ENCODE measurements at regions not wholly inside any gene's neighbourhood (a gene's known extent, or its start where the extent isn't known, plus 50 kb on each side); places are given as distances from the start of the nearest gene placed in this dataset.
"Not testable (repeated sequence)": the region's sequence is repeated elsewhere in the genome, so short reads cannot be mapped to it uniquely, and the experiment has no call there.

DNA sequence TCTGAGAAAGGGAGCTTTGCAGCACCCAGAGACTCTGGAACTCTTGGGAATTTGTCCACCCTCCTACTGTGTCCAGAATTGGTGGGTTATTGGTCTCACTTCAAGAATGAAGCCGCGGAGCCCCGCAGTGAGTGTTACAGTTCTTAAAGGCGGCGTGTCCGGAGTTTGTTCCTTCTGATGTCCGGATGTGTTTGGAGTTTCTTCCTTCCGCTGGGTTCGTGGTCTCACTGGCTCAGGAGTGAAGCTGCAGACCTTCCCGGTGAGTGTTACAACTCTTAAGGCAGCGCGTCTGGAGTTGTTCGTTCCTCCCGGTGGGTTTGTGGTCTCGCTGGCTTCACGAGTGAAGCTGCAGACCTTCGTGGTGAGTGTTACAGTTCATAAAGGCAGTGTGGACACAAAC, 824.7 kb downstream of the LRRTM4 start:
- H3K27ac ChIP-seq (ENCODE audit: low read length); BruUV-seq (replicated peaks); H4K20me1 ChIP-seq (ENCODE audit: low read length); H3K27me3 ChIP-seq (ENCODE audit: low read length); intact Hi-C loops (cut with micrococcal nuclease); H3F3A ChIP-seq (ENCODE audit: low read length, unreplicated experiment); H3K36me3 ChIP-seq (ENCODE audit: low read depth, low read length); POLR2A ChIA-PET (ENCODE audit: unreplicated experiment); DNase-seq; H3K9me3 ChIP-seq (ENCODE audit: low read length); H2AFZ ChIP-seq (ENCODE audit: low read length); H3K9ac ChIP-seq (ENCODE audit: low read length); H3K4me1 ChIP-seq (ENCODE audit: insufficient read depth, low read length); H3K79me2 ChIP-seq (ENCODE audit: low read length); H3K9me2 ChIP-seq (replicated peaks; ENCODE audit: low read length); CTCF ChIA-PET; H3K4me2 ChIP-seq (ENCODE audit: low read length); ATAC-seq; H3K4me3 ChIP-seq (ENCODE audit: low read length): not testable (repeated sequence)

DNA sequence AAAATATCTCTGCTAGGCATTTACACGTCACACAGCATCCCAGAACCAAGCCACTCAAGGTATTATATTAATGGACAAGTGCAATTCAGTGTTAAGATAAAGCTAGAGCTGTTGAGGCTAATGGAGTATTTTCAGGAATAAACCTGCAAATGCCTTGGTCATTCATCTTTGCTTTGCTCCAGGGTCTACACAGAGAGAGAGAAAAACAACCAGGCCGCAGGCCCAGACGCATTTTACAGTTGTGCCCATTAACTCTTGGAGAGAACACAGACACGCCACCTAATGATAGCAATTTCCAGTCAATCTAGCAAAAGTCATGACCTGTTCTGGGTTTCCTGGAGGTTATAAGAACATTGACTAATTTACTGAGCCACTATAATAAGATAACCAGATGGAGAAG, 829.3 kb downstream of the LRRTM4 start:
- POLR2A ChIA-PET (ENCODE audit: unreplicated experiment), result no interaction called here
- CTCF ChIA-PET, result no interaction called here
- Histone ChIP-seq H3K4me3 (ENCODE audit: low read length) (no peak overlapping the region), H4K20me1 (ENCODE audit: low read length) (no peaks in the 10 kb centered on the region), H3F3A (ENCODE audit: low read length, unreplicated experiment) (no peaks in the 10 kb centered on the region), H2AFZ (ENCODE audit: low read length) (no peak overlapping the region), H3K9ac (ENCODE audit: low read length) (no peak overlapping the region), H3K36me3 (ENCODE audit: low read depth, low read length) (no peaks in the 10 kb centered on the region), H3K9me3 (ENCODE audit: low read length) (no peaks in the 10 kb centered on the region), H3K4me1 (ENCODE audit: insufficient read depth, low read length) (no peaks in the 10 kb centered on the region), H3K27ac (ENCODE audit: low read length) (no peak overlapping the region), H3K27me3 (ENCODE audit: low read length) (peaks cover 9% of the 10 kb centered on the region; the same call in 1 of the 2 replicates), H3K4me2 (ENCODE audit: low read length) (no peak overlapping the region), H3K79me2 (ENCODE audit: low read length) (no peaks in the 10 kb centered on the region), H3K9me2 (replicated peaks; ENCODE audit: low read length) (no peaks in the 10 kb centered on the region)
- TF ChIP-seq, protein P1, sequence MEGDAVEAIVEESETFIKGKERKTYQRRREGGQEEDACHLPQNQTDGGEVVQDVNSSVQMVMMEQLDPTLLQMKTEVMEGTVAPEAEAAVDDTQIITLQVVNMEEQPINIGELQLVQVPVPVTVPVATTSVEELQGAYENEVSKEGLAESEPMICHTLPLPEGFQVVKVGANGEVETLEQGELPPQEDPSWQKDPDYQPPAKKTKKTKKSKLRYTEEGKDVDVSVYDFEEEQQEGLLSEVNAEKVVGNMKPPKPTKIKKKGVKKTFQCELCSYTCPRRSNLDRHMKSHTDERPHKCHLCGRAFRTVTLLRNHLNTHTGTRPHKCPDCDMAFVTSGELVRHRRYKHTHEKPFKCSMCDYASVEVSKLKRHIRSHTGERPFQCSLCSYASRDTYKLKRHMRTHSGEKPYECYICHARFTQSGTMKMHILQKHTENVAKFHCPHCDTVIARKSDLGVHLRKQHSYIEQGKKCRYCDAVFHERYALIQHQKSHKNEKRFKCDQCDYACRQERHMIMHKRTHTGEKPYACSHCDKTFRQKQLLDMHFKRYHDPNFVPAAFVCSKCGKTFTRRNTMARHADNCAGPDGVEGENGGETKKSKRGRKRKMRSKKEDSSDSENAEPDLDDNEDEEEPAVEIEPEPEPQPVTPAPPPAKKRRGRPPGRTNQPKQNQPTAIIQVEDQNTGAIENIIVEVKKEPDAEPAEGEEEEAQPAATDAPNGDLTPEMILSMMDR (conservative IDR thresholded peaks at IDR 0.05; ENCODE audit: low read depth, low read length), result no peak
- no peak for TF ChIP-seq EZH2phosphoT487 (IDR thresholded peaks at IDR 0.05; ENCODE audit: borderline replicate concordance, low read length)
- no peak for TF ChIP-seq EZH2 (IDR thresholded peaks at IDR 0.05; ENCODE audit: low read length, unreplicated experiment)
- no peak for ATAC-seq
- intact Hi-C loops (cut with micrococcal nuclease), result loop anchor here (5.0 kb wide), 1 partner anchor 809 kb away; no protein-coding TSS in a partner anchor
- no peak for DNase-seq
- BruUV-seq (replicated peaks), result no TSS peak

DNA sequence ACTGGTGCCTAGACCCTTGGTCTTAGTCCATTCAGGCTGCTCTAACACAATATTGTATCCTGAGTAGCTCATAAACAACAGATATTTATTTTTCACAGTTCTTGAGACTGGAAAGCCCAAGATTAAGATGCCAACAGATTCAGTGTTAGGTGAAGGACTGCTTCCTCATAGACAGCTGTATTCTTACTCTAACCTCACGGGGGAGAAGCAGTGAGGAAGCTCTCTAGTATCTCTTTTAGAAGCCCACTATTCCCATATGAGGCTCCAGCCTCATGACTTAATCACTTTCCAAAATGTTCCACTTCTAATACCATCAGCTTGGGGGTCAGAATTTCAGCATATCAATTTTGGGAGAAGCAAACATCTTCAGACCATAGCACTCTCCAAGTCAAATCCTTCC, 833.4 kb downstream of the LRRTM4 start:
- Histone ChIP-seq H3F3A (ENCODE audit: low read length, unreplicated experiment) (no peaks in the 10 kb centered on the region), H4K20me1 (ENCODE audit: low read length) (no peaks in the 10 kb centered on the region), H3K36me3 (ENCODE audit: low read depth, low read length) (no peaks in the 10 kb centered on the region), H3K4me3 (ENCODE audit: low read length) (no peak overlapping the region), H3K9me3 (ENCODE audit: low read length) (no peaks in the 10 kb centered on the region), H3K9me2 (replicated peaks; ENCODE audit: low read length) (no peaks in the 10 kb centered on the region), H3K4me1 (ENCODE audit: insufficient read depth, low read length) (no peaks in the 10 kb centered on the region), H3K79me2 (ENCODE audit: low read length) (no peaks in the 10 kb centered on the region), H3K9ac (ENCODE audit: low read length) (no peak overlapping the region), H3K27ac (ENCODE audit: low read length) (no peak overlapping the region), H2AFZ (ENCODE audit: low read length) (no peak overlapping the region), H3K27me3 (ENCODE audit: low read length) (peaks cover 9% of the 10 kb centered on the region; the same call in 1 of the 2 replicates), H3K4me2 (ENCODE audit: low read length) (no peak overlapping the region)
- BruUV-seq (replicated peaks), result no TSS peak
- POLR2A ChIA-PET (ENCODE audit: unreplicated experiment), result no interaction called here
- no peak for ATAC-seq
- CTCF ChIA-PET, result no interaction called here
- TF ChIP-seq EZH2phosphoT487 (IDR thresholded peaks at IDR 0.05; ENCODE audit: borderline replicate concordance, low read length), result no peak
- no peak for TF ChIP-seq EZH2 (IDR thresholded peaks at IDR 0.05; ENCODE audit: low read length, unreplicated experiment)
- TF ChIP-seq, protein P1 (conservative IDR thresholded peaks at IDR 0.05; ENCODE audit: low read depth, low read length), result no peak
- DNase-seq, result no peak
- intact Hi-C loops (cut with micrococcal nuclease), result no loop called here
